Fibroblast of pulmonary artery (primary cell): ENCODE measurements at regions not wholly inside any gene's neighbourhood (a gene's known extent, or its start where the extent isn't known, plus 50 kb on each side); places are given as distances from the start of the nearest gene placed in this dataset.

ENCODE experiments used
- DNase-seq: peaks from one replicate; pipeline ENCODE4 v3.0.0-alpha.2; 2010; ENCODE audit warnings: low read depth
- H3K4me3 ChIP-seq: replicated peaks from 2 replicates; pipeline ENCODE4 v1.5.1; 2011; ENCODE audit warnings: low read depth, mild to moderate bottlenecking, control low read depth, low read length, moderate library complexity
- TF ChIP-seq, protein P1 (sequence below): IDR thresholded peaks from 2 replicates; pipeline ENCODE4 v1.5.1; 2011; ENCODE audit warnings: mild to moderate bottlenecking, control low read depth, low read length, inconsistent platforms; ENCODE audit errors: missing control alignments

DNA sequence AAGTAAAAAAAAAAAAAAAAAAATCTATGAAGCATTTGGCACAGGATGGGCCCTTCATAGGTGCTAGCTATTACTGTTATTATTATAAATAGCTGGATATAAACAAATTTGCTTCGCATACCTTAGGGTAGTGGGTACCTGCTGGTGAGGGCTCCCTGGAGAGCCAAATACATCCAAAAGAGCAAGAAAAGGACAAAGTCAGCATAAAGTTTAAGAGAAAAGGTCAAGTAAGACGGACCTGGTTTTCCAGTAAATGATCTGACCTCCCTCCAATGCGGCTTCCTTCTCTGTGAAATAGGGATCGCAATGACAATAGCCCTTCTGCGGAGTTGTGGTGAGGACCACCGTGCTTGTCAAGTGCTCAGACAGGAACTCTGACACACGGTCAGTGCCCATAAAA lies 214.5 kb downstream of the SNX10 start:
- TF ChIP-seq, protein P1, sequence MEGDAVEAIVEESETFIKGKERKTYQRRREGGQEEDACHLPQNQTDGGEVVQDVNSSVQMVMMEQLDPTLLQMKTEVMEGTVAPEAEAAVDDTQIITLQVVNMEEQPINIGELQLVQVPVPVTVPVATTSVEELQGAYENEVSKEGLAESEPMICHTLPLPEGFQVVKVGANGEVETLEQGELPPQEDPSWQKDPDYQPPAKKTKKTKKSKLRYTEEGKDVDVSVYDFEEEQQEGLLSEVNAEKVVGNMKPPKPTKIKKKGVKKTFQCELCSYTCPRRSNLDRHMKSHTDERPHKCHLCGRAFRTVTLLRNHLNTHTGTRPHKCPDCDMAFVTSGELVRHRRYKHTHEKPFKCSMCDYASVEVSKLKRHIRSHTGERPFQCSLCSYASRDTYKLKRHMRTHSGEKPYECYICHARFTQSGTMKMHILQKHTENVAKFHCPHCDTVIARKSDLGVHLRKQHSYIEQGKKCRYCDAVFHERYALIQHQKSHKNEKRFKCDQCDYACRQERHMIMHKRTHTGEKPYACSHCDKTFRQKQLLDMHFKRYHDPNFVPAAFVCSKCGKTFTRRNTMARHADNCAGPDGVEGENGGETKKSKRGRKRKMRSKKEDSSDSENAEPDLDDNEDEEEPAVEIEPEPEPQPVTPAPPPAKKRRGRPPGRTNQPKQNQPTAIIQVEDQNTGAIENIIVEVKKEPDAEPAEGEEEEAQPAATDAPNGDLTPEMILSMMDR = no peak
- H3K4me3 ChIP-seq = no peak overlapping the region
- no peak for DNase-seq

- no peak overlapping the region for H3K4me3 ChIP-seq
- no peak for DNase-seq
- TF ChIP-seq, protein P1 = no peak
Measured at GRCh38 chr7:26507108-26507987, 215.7 kb downstream of the SNX10 start.

DNA sequence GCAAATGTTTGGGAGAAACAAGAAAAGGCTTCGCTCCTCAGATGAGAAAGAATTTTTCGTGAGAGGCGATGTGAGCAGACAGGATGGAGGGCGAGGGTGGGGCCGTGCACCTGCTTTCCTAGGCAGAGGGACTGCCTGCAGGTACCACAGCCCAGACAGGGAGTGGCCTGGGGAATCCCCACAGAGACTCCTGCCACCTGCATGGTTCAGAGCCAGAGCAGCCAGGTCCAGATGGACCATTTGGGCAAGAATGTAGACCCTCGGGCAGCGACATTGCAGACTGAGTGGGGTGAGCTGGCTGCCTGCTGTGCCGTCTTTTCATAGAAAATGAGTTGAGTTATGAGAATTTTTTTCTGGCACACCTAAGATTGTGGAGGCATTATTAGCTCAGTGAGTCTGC lies 216.8 kb downstream of the SNX10 start:
- DNase-seq = no peak
- no peak overlapping the region for H3K4me3 ChIP-seq
- TF ChIP-seq, protein P1 = no peak

- DNase-seq = no peak
- TF ChIP-seq, protein P1 = no peak
- H3K4me3 ChIP-seq = no peak overlapping the region
Measured at GRCh38 chr7:26508917-26509316, 217.3 kb downstream of the SNX10 start.

DNA sequence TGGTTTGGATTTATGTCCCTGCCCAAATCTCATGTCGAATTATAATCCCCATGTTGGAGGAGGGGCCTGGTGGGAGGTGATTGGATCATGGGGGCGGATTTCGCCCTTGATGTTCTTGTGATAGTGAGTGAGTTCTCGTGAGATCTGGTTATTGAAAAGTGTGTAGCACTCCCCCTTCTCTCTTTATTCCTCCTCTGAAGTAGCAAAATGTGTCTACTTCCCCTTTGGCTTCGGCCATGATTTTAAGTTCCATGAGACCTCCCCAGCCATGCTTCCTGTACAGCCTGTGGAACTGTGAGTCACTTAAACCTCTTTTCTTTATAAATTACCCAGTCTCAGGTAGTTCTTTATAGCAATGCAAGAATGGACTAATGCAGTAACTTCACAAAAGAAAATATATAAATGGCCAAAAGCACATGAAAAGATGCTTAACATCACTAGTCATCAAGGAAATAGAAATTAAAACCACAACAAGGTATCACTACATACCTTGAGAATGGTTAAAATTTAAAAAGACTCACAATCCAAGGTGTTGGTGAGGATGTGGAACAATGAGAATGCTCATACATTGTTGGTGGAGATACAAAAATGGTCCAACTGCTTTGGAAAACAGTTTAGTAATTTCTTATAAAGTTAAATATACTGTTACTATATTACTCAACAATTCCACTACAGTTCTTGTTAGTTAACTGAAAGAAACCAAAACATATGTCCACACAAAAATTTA lies 218.7 kb downstream of the SNX10 start:
- DNase-seq = no peak
- no peak overlapping the region for H3K4me3 ChIP-seq
- TF ChIP-seq, protein P1 = no peak

- TF ChIP-seq, protein P1 = no peak
- DNase-seq = no peak
Measured at GRCh38 chr7:26511866-26512265, 220.2 kb downstream of the SNX10 start.

More at GRCh38 chr7:26511866-26512265, 220.2 kb downstream of the SNX10 start:
- no peak overlapping the region for H3K4me3 ChIP-seq
